Spleen (tissue), 7 donors: ENCODE measurements at regions not wholly inside any gene's neighbourhood (a gene's known extent, or its start where the extent isn't known, plus 50 kb on each side); places are given as distances from the start of the nearest gene placed in this dataset.

Experiments
- POLR2A ChIP-seq, 3 donors: fragments of 450-650 bp; IDR thresholded peaks; one replicate each; pipeline ENCODE4 v1.5.1; 2017; ENCODE audit warnings: antibody characterized with exemption in 3 of 3, mild to moderate bottlenecking in 1 of 3
- POLR2AphosphoS5 ChIP-seq, 3 donors: sonication (generic); formaldehyde crosslinking; IDR thresholded peaks; one replicate each; pipeline ENCODE4 v1.5.1; 2017; ENCODE audit warnings: antibody characterized with exemption in 3 of 3
- TF ChIP-seq, protein P1 (sequence below), 11 experiments: fragments of 200-600 bp in 7 of 11; fragments of 450-650 bp in 4 of 11; sonication (generic) in 4 of 11; IDR thresholded peaks in 8 of 11; conservative IDR thresholded peaks in 3 of 11; 1 replicate in 7 of 11; 2 replicates in 4 of 11; pipeline versions ENCODE4 v1.4.0 to v1.8.0; 2016 to 2021; ENCODE audit warnings: antibody characterized with exemption in 11 of 11, inconsistent platforms in 4 of 11, mild to moderate bottlenecking in 1 of 11
- donor health status: DM: no; HTN: no; CAD: no; lungs with moderate emphysema.
- donor health status: DM: no; HTN: no; CAD: no.
- donor health status: DM: no; HTN: no; CAD: no.

DNA sequence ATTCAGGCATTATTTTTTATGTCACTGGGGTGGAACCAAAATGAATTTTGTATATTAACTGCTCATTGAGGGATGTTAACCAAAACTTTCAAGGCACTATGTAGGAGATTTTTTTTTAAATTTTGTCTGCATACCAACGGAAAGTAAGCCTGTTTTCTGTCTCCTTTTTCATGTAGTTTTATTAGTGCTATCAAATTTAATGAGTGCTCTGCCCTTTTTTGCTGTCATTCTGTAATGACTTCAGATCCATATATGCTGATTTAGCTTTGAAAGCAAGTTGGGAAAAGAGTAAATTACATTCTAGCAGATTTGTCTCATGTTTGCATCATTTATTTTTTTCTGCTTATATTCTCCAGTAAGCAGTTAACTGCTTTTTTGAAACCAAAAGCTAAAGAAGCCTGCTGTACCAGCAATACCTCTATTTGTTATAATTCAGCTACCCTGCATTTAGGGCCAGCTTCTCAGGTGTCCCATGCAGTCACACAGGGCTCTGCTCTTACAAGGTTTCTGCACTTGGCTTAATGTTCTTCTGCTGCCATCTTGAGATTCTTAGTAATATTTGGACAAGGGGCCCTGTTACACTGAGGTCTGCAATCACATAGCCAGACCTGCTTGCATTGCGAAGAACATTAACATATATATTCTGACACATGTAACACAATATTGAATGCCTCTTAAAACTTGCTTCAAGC, 429.0 kb downstream of the UTRN start:
- TF ChIP-seq POLR2AphosphoS5 (IDR thresholded peaks at IDR 0.05) (no peak), POLR2A (IDR thresholded peaks at IDR 0.05) (no peak)
- TF ChIP-seq, protein P1, sequence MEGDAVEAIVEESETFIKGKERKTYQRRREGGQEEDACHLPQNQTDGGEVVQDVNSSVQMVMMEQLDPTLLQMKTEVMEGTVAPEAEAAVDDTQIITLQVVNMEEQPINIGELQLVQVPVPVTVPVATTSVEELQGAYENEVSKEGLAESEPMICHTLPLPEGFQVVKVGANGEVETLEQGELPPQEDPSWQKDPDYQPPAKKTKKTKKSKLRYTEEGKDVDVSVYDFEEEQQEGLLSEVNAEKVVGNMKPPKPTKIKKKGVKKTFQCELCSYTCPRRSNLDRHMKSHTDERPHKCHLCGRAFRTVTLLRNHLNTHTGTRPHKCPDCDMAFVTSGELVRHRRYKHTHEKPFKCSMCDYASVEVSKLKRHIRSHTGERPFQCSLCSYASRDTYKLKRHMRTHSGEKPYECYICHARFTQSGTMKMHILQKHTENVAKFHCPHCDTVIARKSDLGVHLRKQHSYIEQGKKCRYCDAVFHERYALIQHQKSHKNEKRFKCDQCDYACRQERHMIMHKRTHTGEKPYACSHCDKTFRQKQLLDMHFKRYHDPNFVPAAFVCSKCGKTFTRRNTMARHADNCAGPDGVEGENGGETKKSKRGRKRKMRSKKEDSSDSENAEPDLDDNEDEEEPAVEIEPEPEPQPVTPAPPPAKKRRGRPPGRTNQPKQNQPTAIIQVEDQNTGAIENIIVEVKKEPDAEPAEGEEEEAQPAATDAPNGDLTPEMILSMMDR (IDR thresholded peaks at IDR 0.05 in 8 of 11, conservative IDR thresholded peaks at IDR 0.05 in 3 of 11) = no peak
